ENCODE measurements at regions not wholly inside any gene's neighbourhood (a gene's known extent, or its start where the extent isn't known, plus 50 kb on each side); places are given as distances from the start of the nearest gene placed in this dataset.
"Not testable (repeated sequence)": the region's sequence is repeated elsewhere in the genome, so short reads cannot be mapped to it uniquely, and the experiment has no call there.

- POLR2A ChIA-PET, result no interaction called here
- TF ChIP-seq FOXP4 (CRISPR knock-in tag; IDR thresholded peaks at IDR 0.05) (no peak), ZNF219 (CRISPR knock-in tag; IDR thresholded peaks at IDR 0.05; ENCODE audit: borderline replicate concordance) (no peak), TEAD4 (CRISPR knock-in tag; IDR thresholded peaks at IDR 0.05) (no peak)
- TF ChIP-seq, protein P1, sequence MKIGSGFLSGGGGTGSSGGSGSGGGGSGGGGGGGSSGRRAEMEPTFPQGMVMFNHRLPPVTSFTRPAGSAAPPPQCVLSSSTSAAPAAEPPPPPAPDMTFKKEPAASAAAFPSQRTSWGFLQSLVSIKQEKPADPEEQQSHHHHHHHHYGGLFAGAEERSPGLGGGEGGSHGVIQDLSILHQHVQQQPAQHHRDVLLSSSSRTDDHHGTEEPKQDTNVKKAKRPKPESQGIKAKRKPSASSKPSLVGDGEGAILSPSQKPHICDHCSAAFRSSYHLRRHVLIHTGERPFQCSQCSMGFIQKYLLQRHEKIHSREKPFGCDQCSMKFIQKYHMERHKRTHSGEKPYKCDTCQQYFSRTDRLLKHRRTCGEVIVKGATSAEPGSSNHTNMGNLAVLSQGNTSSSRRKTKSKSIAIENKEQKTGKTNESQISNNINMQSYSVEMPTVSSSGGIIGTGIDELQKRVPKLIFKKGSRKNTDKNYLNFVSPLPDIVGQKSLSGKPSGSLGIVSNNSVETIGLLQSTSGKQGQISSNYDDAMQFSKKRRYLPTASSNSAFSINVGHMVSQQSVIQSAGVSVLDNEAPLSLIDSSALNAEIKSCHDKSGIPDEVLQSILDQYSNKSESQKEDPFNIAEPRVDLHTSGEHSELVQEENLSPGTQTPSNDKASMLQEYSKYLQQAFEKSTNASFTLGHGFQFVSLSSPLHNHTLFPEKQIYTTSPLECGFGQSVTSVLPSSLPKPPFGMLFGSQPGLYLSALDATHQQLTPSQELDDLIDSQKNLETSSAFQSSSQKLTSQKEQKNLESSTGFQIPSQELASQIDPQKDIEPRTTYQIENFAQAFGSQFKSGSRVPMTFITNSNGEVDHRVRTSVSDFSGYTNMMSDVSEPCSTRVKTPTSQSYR (CRISPR knock-in tag; IDR thresholded peaks at IDR 0.05), result no peak
- H3K4me3 Mint-ChIP-seq, result no peak overlapping the region
- no peak for DNase-seq (ENCODE audit: low spot score)
- CTCF ChIA-PET, result no interaction called here
- no peaks in the 10 kb centered on the region for H3K27me3 Mint-ChIP-seq (ENCODE audit: low read depth)
- no peak for ATAC-seq
- H3K27ac Mint-ChIP-seq, result no peak overlapping the region
- H3K9me3 Mint-ChIP-seq, result peaks cover 11% of the 10 kb centered on the region
- H3K4me1 Mint-ChIP-seq, result peaks cover 12% of the 10 kb centered on the region; the same call in 1 of the 2 replicates
- H3K36me3 Mint-ChIP-seq, result no peaks in the 10 kb centered on the region
Observed at GRCh38 chr5:6096101-6096500, 282.2 kb downstream of the MED10 start.

DNA sequence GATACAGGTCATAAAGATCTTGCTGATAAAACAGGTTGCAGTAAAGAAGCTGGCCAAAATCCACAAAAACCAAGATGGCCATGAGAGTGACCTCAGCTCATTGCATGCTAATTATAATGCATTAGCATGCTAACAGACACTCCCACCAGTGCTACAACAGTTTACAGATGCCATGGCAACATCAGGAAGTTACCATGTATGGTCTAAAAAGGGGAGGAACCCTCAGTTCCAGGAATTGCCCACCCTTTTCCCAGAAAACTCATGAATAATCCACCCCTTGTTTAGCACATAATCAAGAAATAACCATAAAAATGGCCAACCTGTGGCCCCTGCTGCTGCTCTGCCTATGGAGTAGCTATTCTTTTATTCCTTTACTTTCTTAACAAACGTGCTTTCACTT is 284.2 kb downstream of the MED10 start:
- POLR2A ChIA-PET; H3K27me3 Mint-ChIP-seq (ENCODE audit: low read depth); H3K4me3 Mint-ChIP-seq; ATAC-seq; H3K27ac Mint-ChIP-seq; CTCF ChIA-PET; DNase-seq (ENCODE audit: low spot score); H3K36me3 Mint-ChIP-seq: not testable (repeated sequence)
- Mint-ChIP-seq H3K9me3 (peaks cover 12% of the 10 kb centered on the region), H3K4me1 (peaks cover 12% of the 10 kb centered on the region; the same call in 1 of the 2 replicates)

- H3K27ac Mint-ChIP-seq, result no peak overlapping the region
- CTCF ChIA-PET, result no interaction called here
- no peak for DNase-seq (ENCODE audit: low spot score)
- no peak overlapping the region for H3K4me3 Mint-ChIP-seq
- H3K4me1 Mint-ChIP-seq, result peaks cover 12% of the 10 kb centered on the region; the same call in 1 of the 2 replicates
- no peaks in the 10 kb centered on the region for H3K36me3 Mint-ChIP-seq
- POLR2A ChIA-PET, result no interaction called here
- H3K27me3 Mint-ChIP-seq (ENCODE audit: low read depth), result no peaks in the 10 kb centered on the region
- H3K9me3 Mint-ChIP-seq, result peaks cover 17% of the 10 kb centered on the region
- TF ChIP-seq AFF4 (CRISPR knock-in tag; IDR thresholded peaks at IDR 0.05; ENCODE audit: borderline replicate concordance) (no peak), NFATC4 (CRISPR knock-in tag; IDR thresholded peaks at IDR 0.05) (no peak), ZNF232 (CRISPR knock-in tag; IDR thresholded peaks at IDR 0.05) (no peak), TEAD1 (CRISPR knock-in tag; IDR thresholded peaks at IDR 0.05) (no peak), ZNF219 (CRISPR knock-in tag; IDR thresholded peaks at IDR 0.05; ENCODE audit: borderline replicate concordance) (no peak), ZNF263 (CRISPR knock-in tag; IDR thresholded peaks at IDR 0.05; ENCODE audit: low read depth) (no peak), FOXP4 (CRISPR knock-in tag; IDR thresholded peaks at IDR 0.05) (no peak), SOX15 (CRISPR knock-in tag; IDR thresholded peaks at IDR 0.05) (no peak), E2F4 (CRISPR knock-in tag; IDR thresholded peaks at IDR 0.05; ENCODE audit: borderline replicate concordance, low read depth) (no peak), ATF2 (CRISPR knock-in tag; IDR thresholded peaks at IDR 0.05; ENCODE audit: borderline replicate concordance, low read depth) (no peak), EMX1 (CRISPR knock-in tag; IDR thresholded peaks at IDR 0.05) (no peak)
- TF ChIP-seq, protein P1 (CRISPR knock-in tag; IDR thresholded peaks at IDR 0.05), result no peak
- no peak for ATAC-seq
Observed at GRCh38 chr5:6090838-6091237, 287.5 kb downstream of the MED10 start.
